SH-SY5Y (cell line): ENCODE measurements at regions not wholly inside any gene's neighbourhood (a gene's known extent, or its start where the extent isn't known, plus 50 kb on each side); places are given as distances from the start of the nearest gene placed in this dataset.

Experiments
- GATA2 ChIP-seq: IDR thresholded peaks from 2 replicates; pipeline ENCODE4 v1.6.1; 2011; ENCODE audit warnings: mild to moderate bottlenecking, low read depth, low read length
- GATA3 ChIP-seq: IDR thresholded peaks from 2 replicates; pipeline ENCODE4 v1.6.1; 2011; ENCODE audit warnings: low read depth, mild to moderate bottlenecking, low read length, moderate library complexity

DNA sequence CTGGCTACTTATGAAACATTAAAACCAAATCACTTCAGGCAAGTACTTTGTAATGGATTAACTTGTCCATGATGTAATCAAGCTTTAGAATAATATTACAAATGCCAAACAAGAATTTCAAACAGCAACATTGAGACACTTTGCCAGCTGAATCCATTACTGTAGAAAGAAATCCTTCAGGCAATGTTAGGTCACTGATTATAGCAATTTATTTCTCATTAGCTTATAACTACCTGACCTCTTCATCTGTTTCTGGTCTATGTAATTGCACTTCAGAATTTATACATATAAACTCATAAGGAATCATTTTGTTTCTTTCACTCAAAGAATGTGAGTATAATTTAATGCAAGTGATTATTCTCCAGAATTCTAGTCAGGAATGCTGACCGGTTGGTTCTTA lies 692.6 kb upstream of the TMEFF2 start:
- TF ChIP-seq GATA2 (no peak), GATA3 (peak; percentile 25; the same call in 1 of the 2 replicates)
